Activated naive CD8-positive, alpha-beta T cell treated with anti-CD3 and anti-CD28 coated beads, Interleukin-2, amount 50 U/mL, for 24 hours (primary cell): ENCODE measurements at regions not wholly inside any gene's neighbourhood (a gene's known extent, or its start where the extent isn't known, plus 50 kb on each side); places are given as distances from the start of the nearest gene placed in this dataset.

Experiments
- ATAC-seq: fragments of 150-1000 bp; cut with Tn5 transposase; one replicate; pipeline ENCODE4 v1.10.0; 2021
- DNase-seq: peaks from one replicate; pipeline ENCODE4 v3.0.0; 2021
- H3K27ac Mint-ChIP-seq: one replicate; pipeline ENCODE4 v1.8.0; 2021; ENCODE audit warnings: mild to moderate bottlenecking, mixed read lengths
- H3K27me3 Mint-ChIP-seq: one replicate; pipeline ENCODE4 v1.8.0; 2021; ENCODE audit warnings: mixed read lengths
- H3K36me3 Mint-ChIP-seq: one replicate; pipeline ENCODE4 v1.8.0; 2021; ENCODE audit warnings: low read depth, mixed read lengths
- H3K4me1 Mint-ChIP-seq: one replicate; pipeline ENCODE4 v1.8.0; 2021; ENCODE audit warnings: mixed read lengths
- H3K4me3 Mint-ChIP-seq: one replicate; pipeline ENCODE4 v1.8.0; 2021; ENCODE audit warnings: mild to moderate bottlenecking, moderate library complexity, mixed read lengths
- H3K9me3 Mint-ChIP-seq: one replicate; pipeline ENCODE4 v1.8.0; 2021; ENCODE audit warnings: mixed read lengths

GRCh38 chrX:67780694-67781109 lies 236.9 kb downstream of the AR start:
- Mint-ChIP-seq H3K27ac (no peak overlapping the region), H3K4me1 (peaks cover 2% of the 10 kb centered on the region), H3K9me3 (no peaks in the 10 kb centered on the region), H3K4me3 (no peak overlapping the region), H3K27me3 (no peaks in the 10 kb centered on the region), H3K36me3 (no peaks in the 10 kb centered on the region)
- peak; percentile 40 for ATAC-seq
- no peak for DNase-seq

- H3K36me3 Mint-ChIP-seq, result no peaks in the 10 kb centered on the region
- DNase-seq (no peak), ATAC-seq (no peak)
- no peaks in the 10 kb centered on the region for H3K9me3 Mint-ChIP-seq
- H3K4me3 Mint-ChIP-seq, result no peak overlapping the region
- H3K27ac Mint-ChIP-seq, result no peak overlapping the region
- peaks cover 2% of the 10 kb centered on the region for H3K4me1 Mint-ChIP-seq
- no peaks in the 10 kb centered on the region for H3K27me3 Mint-ChIP-seq
Observed at GRCh38 chrX:67781132-67781531, 237.3 kb downstream of the AR start.

GRCh38 chrX:67784712-67785111 lies 240.9 kb downstream of the AR start:
- Mint-ChIP-seq H3K36me3 (no peaks in the 10 kb centered on the region), H3K27ac (no peak overlapping the region), H3K4me1 (peaks cover 2% of the 10 kb centered on the region), H3K27me3 (no peaks in the 10 kb centered on the region), H3K9me3 (no peaks in the 10 kb centered on the region), H3K4me3 (no peak overlapping the region)
- no peak for ATAC-seq
- no peak for DNase-seq

GRCh38 chrX:67787196-67787595 lies 243.4 kb downstream of the AR start:
- no peak overlapping the region for H3K4me3 Mint-ChIP-seq
- DNase-seq (no peak), ATAC-seq (no peak)
- H3K9me3 Mint-ChIP-seq, result no peaks in the 10 kb centered on the region
- H3K4me1 Mint-ChIP-seq, result no peaks in the 10 kb centered on the region
- no peak overlapping the region for H3K27ac Mint-ChIP-seq
- no peaks in the 10 kb centered on the region for H3K36me3 Mint-ChIP-seq
- no peaks in the 10 kb centered on the region for H3K27me3 Mint-ChIP-seq

GRCh38 chrX:67789536-67789935 lies 245.7 kb downstream of the AR start:
- no peaks in the 10 kb centered on the region for H3K36me3 Mint-ChIP-seq
- ATAC-seq, result no peak

More at GRCh38 chrX:67789536-67789935, 245.7 kb downstream of the AR start:
- no peaks in the 10 kb centered on the region for H3K27me3 Mint-ChIP-seq
- H3K9me3 Mint-ChIP-seq, result no peaks in the 10 kb centered on the region
- no peak overlapping the region for H3K4me3 Mint-ChIP-seq
- no peaks in the 10 kb centered on the region for H3K4me1 Mint-ChIP-seq
- no peak overlapping the region for H3K27ac Mint-ChIP-seq
- no peak for DNase-seq
